Breast epithelium (tissue), 3 donors: ENCODE measurements at regions not wholly inside any gene's neighbourhood (a gene's known extent, or its start where the extent isn't known, plus 50 kb on each side); places are given as distances from the start of the nearest gene placed in this dataset.

Source experiments
- POLR2AphosphoS5 ChIP-seq, 3 donors: sonication (generic); formaldehyde crosslinking; IDR thresholded peaks; one replicate each; pipeline ENCODE4 v1.6.1; 2017; ENCODE audit warnings: antibody characterized with exemption in 3 of 3
- TF ChIP-seq, protein P1 (sequence below), 3 donors: fragments of 450-650 bp; IDR thresholded peaks; one replicate each; pipeline ENCODE4 v1.5.1; 2016 to 2017; ENCODE audit warnings: antibody characterized with exemption in 3 of 3, mild to moderate bottlenecking in 3 of 3, moderate library complexity in 3 of 3

DNA sequence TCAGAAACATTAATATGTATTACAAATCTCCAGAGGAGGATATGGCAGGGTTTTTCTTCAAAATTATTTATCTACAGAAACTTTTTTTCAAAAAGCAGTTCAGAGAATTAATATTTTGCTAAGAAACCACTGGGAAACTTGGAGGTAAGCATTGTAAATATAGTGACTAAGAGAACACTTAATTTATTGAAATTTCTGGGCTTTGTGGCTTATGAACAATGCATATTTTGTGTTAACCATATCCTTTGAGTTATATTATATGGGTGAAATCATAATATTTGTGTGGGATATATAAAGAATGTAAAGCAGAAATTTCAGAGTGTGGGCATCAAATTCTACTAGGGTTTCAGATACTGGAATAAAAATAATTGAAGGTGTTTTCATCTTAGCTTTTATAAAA, 1059.2 kb downstream of the ZPLD1 start:
- TF ChIP-seq POLR2AphosphoS5 (IDR thresholded peaks at IDR 0.05), result no peak
- TF ChIP-seq, protein P1, sequence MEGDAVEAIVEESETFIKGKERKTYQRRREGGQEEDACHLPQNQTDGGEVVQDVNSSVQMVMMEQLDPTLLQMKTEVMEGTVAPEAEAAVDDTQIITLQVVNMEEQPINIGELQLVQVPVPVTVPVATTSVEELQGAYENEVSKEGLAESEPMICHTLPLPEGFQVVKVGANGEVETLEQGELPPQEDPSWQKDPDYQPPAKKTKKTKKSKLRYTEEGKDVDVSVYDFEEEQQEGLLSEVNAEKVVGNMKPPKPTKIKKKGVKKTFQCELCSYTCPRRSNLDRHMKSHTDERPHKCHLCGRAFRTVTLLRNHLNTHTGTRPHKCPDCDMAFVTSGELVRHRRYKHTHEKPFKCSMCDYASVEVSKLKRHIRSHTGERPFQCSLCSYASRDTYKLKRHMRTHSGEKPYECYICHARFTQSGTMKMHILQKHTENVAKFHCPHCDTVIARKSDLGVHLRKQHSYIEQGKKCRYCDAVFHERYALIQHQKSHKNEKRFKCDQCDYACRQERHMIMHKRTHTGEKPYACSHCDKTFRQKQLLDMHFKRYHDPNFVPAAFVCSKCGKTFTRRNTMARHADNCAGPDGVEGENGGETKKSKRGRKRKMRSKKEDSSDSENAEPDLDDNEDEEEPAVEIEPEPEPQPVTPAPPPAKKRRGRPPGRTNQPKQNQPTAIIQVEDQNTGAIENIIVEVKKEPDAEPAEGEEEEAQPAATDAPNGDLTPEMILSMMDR (IDR thresholded peaks at IDR 0.05), result no peak
